ENCODE measurements at regions not wholly inside any gene's neighbourhood (a gene's known extent, or its start where the extent isn't known, plus 50 kb on each side); places are given as distances from the start of the nearest gene placed in this dataset.

DNA sequence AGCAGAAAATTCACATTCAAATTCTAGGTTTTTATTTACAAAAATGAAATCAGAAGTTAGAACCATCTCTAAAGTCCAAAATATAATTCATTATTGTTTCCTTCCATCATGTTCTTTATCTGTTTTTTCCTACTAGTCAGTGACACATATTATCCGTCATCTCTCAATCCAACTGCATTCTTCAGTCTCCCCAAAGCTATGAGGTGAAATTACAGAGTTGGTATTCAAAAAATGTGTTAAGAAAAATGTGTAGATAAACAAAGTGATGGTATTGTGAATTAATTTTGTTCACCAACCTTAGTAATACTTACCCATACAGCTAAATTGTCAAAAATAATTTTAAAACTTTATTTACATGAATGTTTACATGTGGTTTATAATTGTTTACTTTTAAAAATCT lies 448.7 kb upstream of the MIR17HG start:
- FAIRE-seq (no peak), DNase-seq (ENCODE audit: low read depth in 1 of 2, low spot score in 1 of 2) (no peak)
- POLR2A ChIA-PET: no interaction called here

DNA sequence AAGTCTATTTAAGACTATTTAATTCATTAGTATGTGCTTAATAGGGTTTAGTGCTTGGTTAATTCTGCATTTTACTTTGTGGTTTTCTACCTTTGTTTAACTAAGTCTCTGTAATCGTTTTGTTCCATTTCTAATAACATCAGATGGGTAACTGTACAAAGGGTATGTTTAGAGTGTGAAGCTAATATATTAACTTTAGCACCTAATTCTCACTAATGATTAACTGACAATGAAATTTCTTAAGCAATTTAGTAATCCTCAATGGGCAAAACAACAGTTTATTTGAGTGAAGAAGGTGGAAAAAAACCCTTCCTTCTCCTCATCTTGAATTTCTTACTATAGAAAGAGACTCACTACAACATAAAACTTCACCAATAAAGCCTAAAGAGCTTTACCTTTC lies 448.1 kb upstream of the MIR17HG start:
- WGBS (ENCODE audit: missing lambda C conversion rate): 18% methylated on average over 1 of the region's 1 CpG
- no peak overlapping the region for H3K4me3 ChIP-seq
- no peaks in the 10 kb centered on the region for H3K9me3 ChIP-seq
- H3K4me2 ChIP-seq: no peak overlapping the region
- H3K27ac ChIP-seq: no peak overlapping the region
- no peak for FAIRE-seq
- CTCF ChIA-PET: interaction anchor here (0.6 to 1.6 kb wide), 2 partner anchors 8 to 23 kb away, joined by 3 to 4 read pairs; no protein-coding TSS in a partner anchor
- no peak for DNase-seq (ENCODE audit: low read depth in 1 of 2, low spot score in 1 of 2)
- no peak for ATAC-seq
- TF ChIP-seq MAZ (IDR thresholded peaks at IDR 0.05; ENCODE audit: borderline replicate concordance, low read depth, low read length): no peak
- TF ChIP-seq ESRRA (IDR thresholded peaks at IDR 0.05; ENCODE audit: borderline replicate concordance, low read length): no peak
- no peak for TF ChIP-seq JUN (IDR thresholded peaks at IDR 0.05)
- no peak for TF ChIP-seq POLR2A (IDR thresholded peaks at IDR 0.05; ENCODE audit: low read length)
- no peak for TF ChIP-seq CBX8 (IDR thresholded peaks at IDR 0.05)
- TF ChIP-seq TP53 (CRISPR knock-in tag; IDR thresholded peaks at IDR 0.05): no peak
- no peak for TF ChIP-seq EHF (CRISPR knock-in tag; IDR thresholded peaks at IDR 0.05)
- TF ChIP-seq EHMT2 (IDR thresholded peaks at IDR 0.05; ENCODE audit: low read depth): no peak
- no peak for TF ChIP-seq NR3C1 (IDR thresholded peaks at IDR 0.05)
- TF ChIP-seq, protein P1, sequence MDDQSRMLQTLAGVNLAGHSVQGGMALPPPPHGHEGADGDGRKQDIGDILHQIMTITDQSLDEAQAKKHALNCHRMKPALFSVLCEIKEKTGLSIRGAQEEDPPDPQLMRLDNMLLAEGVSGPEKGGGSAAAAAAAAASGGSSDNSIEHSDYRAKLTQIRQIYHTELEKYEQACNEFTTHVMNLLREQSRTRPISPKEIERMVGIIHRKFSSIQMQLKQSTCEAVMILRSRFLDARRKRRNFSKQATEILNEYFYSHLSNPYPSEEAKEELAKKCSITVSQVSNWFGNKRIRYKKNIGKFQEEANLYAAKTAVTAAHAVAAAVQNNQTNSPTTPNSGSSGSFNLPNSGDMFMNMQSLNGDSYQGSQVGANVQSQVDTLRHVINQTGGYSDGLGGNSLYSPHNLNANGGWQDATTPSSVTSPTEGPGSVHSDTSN (IDR thresholded peaks at IDR 0.05): no peak
- TF ChIP-seq CHD4 (IDR thresholded peaks at IDR 0.05; ENCODE audit: borderline replicate concordance): no peak
- TF ChIP-seq KDM5A (IDR thresholded peaks at IDR 0.05): no peak
- TF ChIP-seq RFX5 (IDR thresholded peaks at IDR 0.05): no peak
- TF ChIP-seq FOXS1 (CRISPR knock-in tag; IDR thresholded peaks at IDR 0.05): no peak
- no peak for TF ChIP-seq RCOR1 (IDR thresholded peaks at IDR 0.05; ENCODE audit: low read depth, low read length)
- TF ChIP-seq PHF8 (IDR thresholded peaks at IDR 0.05; ENCODE audit: borderline replicate concordance, low read depth): no peak
- TF ChIP-seq, protein P2, sequence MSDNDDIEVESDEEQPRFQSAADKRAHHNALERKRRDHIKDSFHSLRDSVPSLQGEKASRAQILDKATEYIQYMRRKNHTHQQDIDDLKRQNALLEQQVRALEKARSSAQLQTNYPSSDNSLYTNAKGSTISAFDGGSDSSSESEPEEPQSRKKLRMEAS (IDR thresholded peaks at IDR 0.05): no peak
- TF ChIP-seq FOSB (CRISPR knock-in tag; IDR thresholded peaks at IDR 0.05): no peak
- no peak for TF ChIP-seq RNF2 (IDR thresholded peaks at IDR 0.05; ENCODE audit: borderline replicate concordance, low read depth)
- POLR2A ChIA-PET: no interaction called here
- H3K4me1 ChIP-seq: no peaks in the 10 kb centered on the region; the same call in 2 of the 3 replicates

More for the DNA sequence above, 448.7 kb upstream of the MIR17HG start:
- Histone ChIP-seq H3K4me1 (no peaks in the 10 kb centered on the region; the same call in 2 of the 3 replicates), H3K4me2 (no peak overlapping the region), H3K4me3 (no peak overlapping the region), H3K9me3 (no peaks in the 10 kb centered on the region), H3K27ac (no peak overlapping the region)
- CTCF ChIA-PET: no interaction called here
- no peak for ATAC-seq
- TF ChIP-seq, protein P3, sequence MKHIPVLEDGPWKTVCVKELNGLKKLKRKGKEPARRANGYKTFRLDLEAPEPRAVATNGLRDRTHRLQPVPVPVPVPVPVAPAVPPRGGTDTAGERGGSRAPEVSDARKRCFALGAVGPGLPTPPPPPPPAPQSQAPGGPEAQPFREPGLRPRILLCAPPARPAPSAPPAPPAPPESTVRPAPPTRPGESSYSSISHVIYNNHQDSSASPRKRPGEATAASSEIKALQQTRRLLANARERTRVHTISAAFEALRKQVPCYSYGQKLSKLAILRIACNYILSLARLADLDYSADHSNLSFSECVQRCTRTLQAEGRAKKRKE (CRISPR knock-in tag; IDR thresholded peaks at IDR 0.05; ENCODE audit: low read depth): no peak
- no peak for TF ChIP-seq POLR2A (IDR thresholded peaks at IDR 0.05; ENCODE audit: low read length)
- TF ChIP-seq, protein P4, sequence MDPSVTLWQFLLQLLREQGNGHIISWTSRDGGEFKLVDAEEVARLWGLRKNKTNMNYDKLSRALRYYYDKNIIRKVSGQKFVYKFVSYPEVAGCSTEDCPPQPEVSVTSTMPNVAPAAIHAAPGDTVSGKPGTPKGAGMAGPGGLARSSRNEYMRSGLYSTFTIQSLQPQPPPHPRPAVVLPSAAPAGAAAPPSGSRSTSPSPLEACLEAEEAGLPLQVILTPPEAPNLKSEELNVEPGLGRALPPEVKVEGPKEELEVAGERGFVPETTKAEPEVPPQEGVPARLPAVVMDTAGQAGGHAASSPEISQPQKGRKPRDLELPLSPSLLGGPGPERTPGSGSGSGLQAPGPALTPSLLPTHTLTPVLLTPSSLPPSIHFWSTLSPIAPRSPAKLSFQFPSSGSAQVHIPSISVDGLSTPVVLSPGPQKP (IDR thresholded peaks at IDR 0.05; ENCODE audit: low read depth, low read length): no peak
- TF ChIP-seq FOXS1 (CRISPR knock-in tag; IDR thresholded peaks at IDR 0.05): no peak
- no peak for TF ChIP-seq FOSL2 (IDR thresholded peaks at IDR 0.05)
- no peak for TF ChIP-seq FOSL2 (CRISPR knock-in tag; IDR thresholded peaks at IDR 0.05)
- 90% methylated on average over 1 of the region's 1 CpG for WGBS (ENCODE audit: missing lambda C conversion rate)

DNA sequence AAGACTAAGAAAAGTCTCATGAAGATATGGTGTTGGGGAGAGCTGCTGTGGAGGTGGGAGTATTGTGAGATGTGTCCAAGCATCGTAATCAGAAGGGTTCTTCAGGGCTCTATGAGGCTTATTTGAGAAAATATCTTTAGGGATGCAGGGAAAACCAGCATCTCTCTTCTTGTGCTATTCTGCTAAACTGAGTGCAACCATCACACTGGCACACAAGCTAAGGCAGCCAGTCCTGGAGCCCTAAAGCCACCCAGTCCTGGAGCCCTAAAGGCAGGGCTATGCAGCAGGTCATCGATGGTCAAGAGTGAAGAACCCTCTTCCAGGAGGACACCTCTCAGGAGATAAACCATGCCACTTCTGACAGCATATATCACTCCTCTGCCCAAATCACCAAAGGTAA lies 445.2 kb upstream of the MIR17HG start:
- no peaks in the 10 kb centered on the region; the same call in 2 of the 3 replicates for H3K4me1 ChIP-seq
- WGBS (ENCODE audit: missing lambda C conversion rate): 40% methylated on average over 2 of the region's 2 CpGs
- H3K4me3 ChIP-seq: no peak overlapping the region
- H3K9me3 ChIP-seq: peaks cover 2% of the 10 kb centered on the region; the same call in 1 of the 3 replicates
- ATAC-seq: no peak
- no peak for FAIRE-seq
- no peak overlapping the region for H3K4me2 ChIP-seq
- DNase-seq (ENCODE audit: low read depth in 1 of 2, low spot score in 1 of 2): no peak
- ChIA-PET CTCF (interaction anchor here (1.5 kb wide), 1 partner anchor 66 kb away, joined by 5 read pairs; no protein-coding TSS in a partner anchor), POLR2A (no interaction called here)
- H3K27ac ChIP-seq: no peak overlapping the region
- TF ChIP-seq HDAC2 (IDR thresholded peaks at IDR 0.05) (no peak), HEYL (CRISPR knock-in tag; IDR thresholded peaks at IDR 0.05) (no peak), HOXB13 (CRISPR knock-in tag; IDR thresholded peaks at IDR 0.05; ENCODE audit: low read depth) (no peak), KDM5A (IDR thresholded peaks at IDR 0.05) (no peak), ZFP36 (IDR thresholded peaks at IDR 0.05; ENCODE audit: borderline replicate concordance, partially characterized antibody) (no peak), HOXB5 (CRISPR knock-in tag; IDR thresholded peaks at IDR 0.05) (no peak)
- TF ChIP-seq, protein P3 (CRISPR knock-in tag; IDR thresholded peaks at IDR 0.05; ENCODE audit: low read depth): no peak
- TF ChIP-seq, protein P5, sequence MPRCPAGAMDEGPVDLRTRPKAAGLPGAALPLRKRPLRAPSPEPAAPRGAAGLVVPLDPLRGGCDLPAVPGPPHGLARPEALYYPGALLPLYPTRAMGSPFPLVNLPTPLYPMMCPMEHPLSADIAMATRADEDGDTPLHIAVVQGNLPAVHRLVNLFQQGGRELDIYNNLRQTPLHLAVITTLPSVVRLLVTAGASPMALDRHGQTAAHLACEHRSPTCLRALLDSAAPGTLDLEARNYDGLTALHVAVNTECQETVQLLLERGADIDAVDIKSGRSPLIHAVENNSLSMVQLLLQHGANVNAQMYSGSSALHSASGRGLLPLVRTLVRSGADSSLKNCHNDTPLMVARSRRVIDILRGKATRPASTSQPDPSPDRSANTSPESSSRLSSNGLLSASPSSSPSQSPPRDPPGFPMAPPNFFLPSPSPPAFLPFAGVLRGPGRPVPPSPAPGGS (IDR thresholded peaks at IDR 0.05): no peak
- TF ChIP-seq, protein P6, sequence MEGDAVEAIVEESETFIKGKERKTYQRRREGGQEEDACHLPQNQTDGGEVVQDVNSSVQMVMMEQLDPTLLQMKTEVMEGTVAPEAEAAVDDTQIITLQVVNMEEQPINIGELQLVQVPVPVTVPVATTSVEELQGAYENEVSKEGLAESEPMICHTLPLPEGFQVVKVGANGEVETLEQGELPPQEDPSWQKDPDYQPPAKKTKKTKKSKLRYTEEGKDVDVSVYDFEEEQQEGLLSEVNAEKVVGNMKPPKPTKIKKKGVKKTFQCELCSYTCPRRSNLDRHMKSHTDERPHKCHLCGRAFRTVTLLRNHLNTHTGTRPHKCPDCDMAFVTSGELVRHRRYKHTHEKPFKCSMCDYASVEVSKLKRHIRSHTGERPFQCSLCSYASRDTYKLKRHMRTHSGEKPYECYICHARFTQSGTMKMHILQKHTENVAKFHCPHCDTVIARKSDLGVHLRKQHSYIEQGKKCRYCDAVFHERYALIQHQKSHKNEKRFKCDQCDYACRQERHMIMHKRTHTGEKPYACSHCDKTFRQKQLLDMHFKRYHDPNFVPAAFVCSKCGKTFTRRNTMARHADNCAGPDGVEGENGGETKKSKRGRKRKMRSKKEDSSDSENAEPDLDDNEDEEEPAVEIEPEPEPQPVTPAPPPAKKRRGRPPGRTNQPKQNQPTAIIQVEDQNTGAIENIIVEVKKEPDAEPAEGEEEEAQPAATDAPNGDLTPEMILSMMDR (IDR thresholded peaks at IDR 0.05): no peak
